SK-N-MC (cell line): ENCODE measurements at regions not wholly inside any gene's neighbourhood (a gene's known extent, or its start where the extent isn't known, plus 50 kb on each side); places are given as distances from the start of the nearest gene placed in this dataset.

Experiments
- EZH2 ChIP-seq: fragments of 200-600 bp; sonication (generic); IDR thresholded peaks from one replicate; pipeline ENCODE4 v1.6.1; 2017; ENCODE audit warnings: antibody characterized with exemption
- POLR2AphosphoS5 ChIP-seq: IDR thresholded peaks from 2 replicates; pipeline ENCODE4 v1.6.1; 2012; ENCODE audit warnings: mild to moderate bottlenecking, low read depth, low read length, borderline replicate concordance

DNA sequence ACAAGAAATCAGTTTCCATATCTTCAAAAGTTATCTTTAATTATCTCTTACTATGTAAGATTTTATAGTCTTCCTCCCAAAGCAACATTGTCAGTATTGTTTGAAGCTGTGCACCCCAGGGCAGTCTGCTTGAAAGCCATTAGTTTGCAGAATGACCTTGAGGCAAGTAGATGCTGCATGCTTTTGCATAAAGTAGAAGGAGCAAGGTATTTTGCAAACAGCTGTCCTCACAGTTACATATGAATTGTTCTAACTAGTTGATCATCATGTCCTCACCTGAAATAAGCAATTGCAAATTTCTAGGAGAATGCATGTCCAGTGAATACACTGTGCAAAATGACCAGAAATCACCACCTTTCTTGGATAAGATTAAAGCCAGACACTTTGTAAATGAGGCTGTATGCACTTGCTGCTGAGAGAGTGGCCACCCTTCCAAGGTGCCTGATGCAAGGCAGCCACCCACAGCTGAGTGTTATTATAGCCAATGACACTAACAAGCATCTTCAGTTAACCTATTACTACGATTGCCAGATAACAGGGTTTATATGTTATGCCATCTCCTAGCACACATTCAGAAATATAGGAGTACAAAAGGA is 730.0 kb upstream of the TMEM132C start:
- TF ChIP-seq EZH2, result no peak
- TF ChIP-seq POLR2AphosphoS5, result no peak
